GM18517 (cell line): ENCODE measurements at regions not wholly inside any gene's neighbourhood (a gene's known extent, or its start where the extent isn't known, plus 50 kb on each side); places are given as distances from the start of the nearest gene placed in this dataset.
"Not testable (repeated sequence)": the region's sequence is repeated elsewhere in the genome, so short reads cannot be mapped to it uniquely, and the experiment has no call there.

Experiments
- ATAC-seq: cut with Tn5 transposase; IDR thresholded peaks from one replicate; pipeline ENCODE4 v1.9.1; 2021; ENCODE audit warnings: mild to moderate bottlenecking, moderate library complexity; ENCODE audit not compliant: unreplicated experiment

GRCh38 chr5:39933061-39933460 lies 508.3 kb upstream of the DAB2 start:
- ATAC-seq: no peak

DNA sequence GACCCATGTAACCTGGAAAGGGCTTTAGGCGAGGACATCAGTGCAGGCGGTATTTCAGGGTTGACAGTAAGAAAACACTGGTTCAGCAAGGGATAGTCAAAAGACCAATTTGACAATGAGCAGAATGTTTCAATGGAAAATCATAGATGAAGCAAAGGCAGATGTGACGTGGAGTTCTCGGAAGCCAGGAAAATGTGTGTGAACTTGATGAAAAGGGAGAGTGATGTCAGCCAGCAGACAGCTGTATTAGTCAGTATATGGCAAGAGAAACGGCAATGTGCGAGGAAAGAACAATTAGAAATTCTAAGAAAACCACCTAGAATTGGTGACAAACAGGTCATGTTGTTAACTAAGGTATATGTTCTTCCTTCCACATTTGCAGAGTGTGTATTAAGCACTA lies 503.9 kb upstream of the DAB2 start:
- no peak for ATAC-seq

DNA sequence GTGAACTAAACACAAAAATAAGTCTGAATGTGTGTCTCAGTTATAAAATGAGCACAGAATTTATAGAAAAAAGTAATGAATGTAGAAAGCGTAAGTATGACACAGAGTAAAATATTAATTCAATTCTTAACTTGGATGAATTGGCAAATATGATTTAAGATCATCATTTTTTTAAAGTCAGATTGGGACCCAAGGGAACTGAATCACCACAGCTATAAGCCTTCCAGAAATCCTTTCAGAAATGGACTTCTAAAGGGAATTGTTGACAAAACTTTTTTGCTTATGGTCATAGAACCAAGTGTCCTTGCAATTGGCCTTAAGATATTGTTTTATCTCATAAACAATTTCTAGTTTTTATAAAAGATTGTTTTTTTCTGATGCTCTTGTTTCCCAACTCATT lies 495.1 kb upstream of the DAB2 start:
- no peak for ATAC-seq

- ATAC-seq: no peak
Measured at GRCh38 chr5:39912906-39913305, 488.1 kb upstream of the DAB2 start.

DNA sequence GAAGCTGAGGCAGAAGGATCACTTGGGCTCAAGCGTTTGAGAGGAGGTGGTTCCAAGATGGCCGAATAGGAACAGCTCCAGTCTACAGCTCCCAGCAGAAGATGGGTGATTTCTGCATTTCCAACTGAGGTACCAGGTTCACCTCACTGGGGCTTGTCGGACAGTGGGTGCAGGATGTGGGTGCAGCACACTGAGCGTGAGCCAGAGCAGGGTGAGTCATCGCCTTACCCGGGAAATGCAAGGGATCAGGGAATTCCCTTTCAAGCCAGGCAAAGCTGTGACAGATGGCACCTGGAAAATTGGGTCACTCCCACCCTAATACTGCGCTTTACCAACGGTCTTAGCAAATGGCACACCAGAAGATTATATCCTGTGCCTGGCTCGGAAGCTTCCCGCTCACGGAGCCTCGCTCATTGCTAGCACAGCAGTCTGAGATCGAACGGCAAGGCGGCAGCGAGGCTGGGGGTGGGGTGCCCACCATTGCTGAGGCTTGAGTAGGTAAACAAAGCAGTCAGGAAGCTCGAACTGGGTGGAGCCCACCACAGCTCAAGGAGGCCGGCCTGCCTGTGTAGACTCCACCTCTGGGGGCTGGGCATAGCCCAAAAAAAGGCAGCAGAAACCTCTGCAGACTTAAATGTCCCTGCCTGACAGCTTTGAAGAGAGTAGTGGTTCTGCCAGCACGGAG lies 482.6 kb upstream of the DAB2 start:
- not testable (repeated sequence) for ATAC-seq

DNA sequence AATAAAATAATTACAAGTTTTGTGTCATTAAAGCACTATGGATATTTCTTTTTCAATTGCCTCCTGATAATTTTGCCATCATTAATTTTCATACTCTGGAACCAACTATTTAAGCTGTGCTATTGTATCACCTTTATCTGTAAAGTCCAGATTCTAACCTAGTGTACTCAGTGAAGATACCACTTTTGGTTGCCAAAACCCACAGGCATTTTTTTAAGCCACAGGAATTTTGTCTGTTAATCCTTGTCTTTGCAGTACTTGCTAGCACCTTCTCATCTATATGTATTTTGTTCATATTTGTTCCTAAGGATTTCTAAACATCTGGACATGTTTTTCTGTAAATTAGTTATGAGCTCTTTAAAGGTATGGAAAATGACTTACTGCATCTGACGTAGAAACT lies 481.4 kb upstream of the DAB2 start:
- no peak for ATAC-seq

- no peak for ATAC-seq
Measured at GRCh38 chr5:39905356-39905755, 480.6 kb upstream of the DAB2 start.

DNA sequence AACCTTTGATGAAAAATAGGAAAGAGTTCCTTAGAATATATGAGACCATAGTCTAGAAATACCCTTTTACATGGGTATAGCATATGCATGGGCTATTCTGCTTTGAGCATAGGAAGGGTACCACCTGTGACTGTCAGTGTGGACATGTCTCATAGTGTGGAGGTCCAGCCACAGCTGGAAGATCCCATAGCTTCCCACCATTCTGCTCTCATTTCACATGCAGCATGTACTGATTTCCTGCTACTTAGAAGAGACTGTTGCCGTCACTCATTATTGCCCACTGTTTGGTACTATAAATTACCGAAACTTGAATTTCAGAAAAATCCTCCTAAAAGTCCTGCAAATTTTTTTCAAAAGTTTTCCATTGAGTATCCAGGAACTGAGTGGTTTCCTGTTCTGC lies 477.8 kb upstream of the DAB2 start:
- no peak for ATAC-seq

DNA sequence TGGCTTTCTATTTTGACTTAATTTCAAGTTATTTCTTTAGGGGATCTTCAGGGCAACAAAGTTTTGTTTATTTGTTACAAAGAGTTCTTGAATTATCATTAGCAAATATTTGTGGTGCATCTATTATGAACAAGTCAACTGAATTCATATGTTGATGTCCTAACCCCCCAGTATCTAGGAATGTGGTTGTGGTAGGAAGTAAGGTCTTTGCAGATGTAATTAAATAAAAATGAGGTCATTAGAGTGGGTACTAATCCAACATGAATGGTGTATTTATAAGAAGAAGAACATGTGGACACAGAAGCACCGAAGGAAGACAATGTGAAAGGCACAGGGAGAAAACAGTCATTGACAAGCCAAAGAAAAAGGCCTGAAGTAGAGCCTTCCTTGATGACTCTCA lies 474.0 kb upstream of the DAB2 start:
- no peak for ATAC-seq

GRCh38 chr5:39896706-39897105 lies 471.9 kb upstream of the DAB2 start:
- ATAC-seq: no peak

DNA sequence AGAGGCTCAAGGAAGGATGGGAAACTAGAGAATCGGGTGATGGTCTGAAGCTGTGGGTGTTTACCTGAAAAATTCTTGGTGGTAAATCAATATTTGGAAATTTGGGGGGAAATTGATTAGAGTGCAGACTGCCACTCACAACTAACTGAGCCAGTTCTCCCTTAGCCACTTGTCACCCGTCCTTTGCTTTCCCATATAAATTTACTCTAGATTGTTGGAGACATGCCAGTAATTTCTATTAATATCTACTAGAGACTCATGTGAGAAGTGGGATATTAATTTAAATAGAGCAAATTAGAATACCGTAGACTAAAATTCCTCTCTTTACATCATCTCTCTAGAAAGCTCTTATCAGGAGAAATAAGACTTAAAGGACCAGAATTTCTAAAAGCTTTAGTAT lies 471.3 kb upstream of the DAB2 start:
- ATAC-seq: no peak

- no peak for ATAC-seq
Measured at GRCh38 chr5:39892708-39893107, 467.9 kb upstream of the DAB2 start.

- ATAC-seq: no peak
Measured at GRCh38 chr5:39891376-39891775, 466.6 kb upstream of the DAB2 start.

GRCh38 chr5:39880985-39881384 lies 456.2 kb upstream of the DAB2 start:
- ATAC-seq: no peak

DNA sequence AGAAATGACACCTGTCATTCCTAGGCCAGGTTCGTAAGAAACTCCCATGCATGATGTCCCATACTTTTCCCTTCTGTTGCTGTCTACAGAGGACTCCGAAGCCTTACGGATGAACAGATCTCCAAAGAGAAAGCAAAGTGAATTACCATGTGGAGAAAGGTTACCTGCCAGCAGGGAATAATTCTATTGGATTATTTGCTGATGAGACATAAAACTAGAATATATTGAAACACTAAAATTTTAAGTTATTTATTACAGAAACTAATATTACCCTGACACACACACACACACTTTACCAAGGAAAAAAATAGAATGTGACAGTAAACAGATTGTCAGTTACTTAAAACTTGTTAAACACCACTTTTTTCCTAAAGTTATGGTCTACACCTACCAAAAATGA lies 452.7 kb upstream of the DAB2 start:
- no peak for ATAC-seq

- no peak for ATAC-seq
Measured at GRCh38 chr5:39876146-39876545, 451.4 kb upstream of the DAB2 start.

- ATAC-seq: no peak
Measured at GRCh38 chr5:39870137-39870536, 445.4 kb upstream of the DAB2 start.

- no peak for ATAC-seq
Measured at GRCh38 chr5:39869396-39869795, 444.6 kb upstream of the DAB2 start.

DNA sequence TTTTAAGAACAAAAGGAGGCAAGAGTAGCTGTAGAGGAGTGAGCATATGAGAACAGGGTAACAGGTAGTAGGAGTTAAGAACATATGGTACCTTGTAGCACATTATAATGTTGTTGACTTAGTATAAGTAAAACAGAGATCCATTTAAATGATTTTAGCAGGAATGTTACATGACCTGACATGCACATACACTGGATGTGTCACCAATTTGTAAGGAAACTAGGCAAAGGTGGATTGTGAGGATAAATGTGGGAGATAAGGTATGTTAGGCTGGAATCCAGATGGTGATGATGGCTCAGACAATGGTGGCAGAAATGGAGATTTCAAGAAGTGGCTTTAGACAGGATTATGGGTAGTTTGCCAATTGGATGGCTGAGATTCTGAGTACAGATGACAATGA lies 443.1 kb upstream of the DAB2 start:
- ATAC-seq: no peak

DNA sequence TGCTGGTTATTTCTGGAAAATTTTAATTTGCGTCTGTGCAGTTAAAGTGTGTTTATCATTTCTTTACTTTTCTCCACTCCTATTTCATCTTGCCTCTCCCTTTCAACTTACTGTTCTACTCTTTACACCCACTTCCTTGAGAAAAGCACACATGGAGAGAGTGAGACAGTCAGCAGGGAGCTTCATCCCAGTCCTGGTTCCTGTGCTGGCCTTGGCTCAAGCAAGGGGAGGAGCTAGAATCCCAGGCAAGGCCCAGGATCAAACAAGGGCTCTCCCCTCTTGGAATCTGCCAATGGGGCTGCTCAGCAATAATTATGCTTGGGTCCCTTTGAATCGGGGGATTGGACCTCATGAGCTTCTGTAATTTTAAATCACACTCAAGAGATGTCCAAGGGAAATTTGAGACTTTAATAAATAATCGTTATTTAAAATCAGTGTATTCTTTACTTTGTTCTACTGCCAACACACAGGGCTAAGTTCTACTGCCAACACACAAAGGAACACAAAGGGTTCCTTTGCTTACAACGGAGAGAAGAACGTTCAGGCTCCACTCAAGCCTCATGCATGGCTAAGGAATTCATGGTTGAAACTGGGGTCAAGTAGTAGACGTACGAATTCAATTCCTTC lies 439.3 kb upstream of the DAB2 start:
- no peak for ATAC-seq

GRCh38 chr5:39857041-39857440 lies 432.3 kb upstream of the DAB2 start:
- ATAC-seq: no peak

GRCh38 chr5:39854771-39855410 lies 430.1 kb upstream of the DAB2 start:
- no peak for ATAC-seq
